Neural progenitor cell (in vitro differentiated cells): ENCODE measurements at regions not wholly inside any gene's neighbourhood (a gene's known extent, or its start where the extent isn't known, plus 50 kb on each side); places are given as distances from the start of the nearest gene placed in this dataset.

Experiments used
- DNase-seq: peaks from one replicate; pipeline ENCODE4 v3.0.0-alpha.2; 2016; ENCODE audit warnings: low spot score
- H2AFZ ChIP-seq: fragments of 200-600 bp; sonication (generic); replicated peaks from 2 replicates; pipeline ENCODE4 v1.6.1; 2016; ENCODE audit warnings: antibody characterized with exemption
- H3F3A ChIP-seq: fragments of 200-600 bp; sonication (generic); 2 replicates; pipeline ENCODE4 v1.6.1; 2016; ENCODE audit warnings: antibody characterized with exemption, low read depth
- H3K27ac ChIP-seq: fragments of 200-600 bp; sonication (generic); 2 replicates; pipeline ENCODE4 v1.5.1; 2016; ENCODE audit warnings: mild to moderate bottlenecking
- H3K27me3 ChIP-seq: fragments of 200-600 bp; sonication (generic); 2 replicates; pipeline ENCODE4 v1.6.1; 2016; ENCODE audit warnings: mild to moderate bottlenecking, moderate library complexity
- H3K36me3 ChIP-seq: fragments of 200-600 bp; sonication (generic); 2 replicates; pipeline ENCODE4 v1.5.1; 2016
- H3K4me1 ChIP-seq: fragments of 200-600 bp; sonication (generic); 2 replicates; pipeline ENCODE4 v1.6.1; 2016; ENCODE audit warnings: mixed run types
- H3K4me2 ChIP-seq: fragments of 200-600 bp; sonication (generic); 2 replicates; pipeline ENCODE4 v1.6.1; 2016
- H3K4me3 ChIP-seq: fragments of 200-600 bp; sonication (generic); 2 replicates; pipeline ENCODE4 v1.5.1; 2016
- H3K79me2 ChIP-seq: fragments of 200-600 bp; sonication (generic); 2 replicates; pipeline ENCODE4 v1.6.1; 2016; ENCODE audit warnings: low read depth
- H3K9ac ChIP-seq: fragments of 200-600 bp; sonication (generic); 2 replicates; pipeline ENCODE4 v1.6.1; 2016
- H3K9me3 ChIP-seq: fragments of 200-600 bp; sonication (generic); 2 replicates; pipeline ENCODE4 v1.5.1; 2016; ENCODE audit warnings: low read depth
- H4K20me1 ChIP-seq: fragments of 200-600 bp; sonication (generic); 2 replicates; pipeline ENCODE4 v1.6.1; 2016; ENCODE audit warnings: low read depth
- H3K27ac Mint-ChIP-seq: 3 replicates; pipeline ENCODE4 v1.8.0; 2021; ENCODE audit warnings: mixed read lengths
- H3K27me3 Mint-ChIP-seq: 2 replicates; pipeline ENCODE4 v1.8.0; 2022; ENCODE audit warnings: low read depth, mild to moderate bottlenecking, inconsistent platforms, moderate library complexity, mixed read lengths; ENCODE audit not compliant: insufficient read depth
- H3K36me3 Mint-ChIP-seq: 3 replicates; pipeline ENCODE4 v1.8.0; 2021; ENCODE audit warnings: mixed read lengths
- H3K4me1 Mint-ChIP-seq: 3 replicates; pipeline ENCODE4 v1.8.0; 2021; ENCODE audit warnings: mixed read lengths
- H3K4me3 Mint-ChIP-seq: 3 replicates; pipeline ENCODE4 v1.8.0; 2021; ENCODE audit warnings: mild to moderate bottlenecking, moderate library complexity, mixed read lengths
- H3K9me3 Mint-ChIP-seq: 3 replicates; pipeline ENCODE4 v1.8.0; 2020; ENCODE audit warnings: mixed read lengths
- CTCF ChIP-seq: fragments of 200-600 bp; sonication (generic); IDR thresholded peaks from 2 replicates; pipeline ENCODE4 v1.5.1; 2017; ENCODE audit warnings: antibody characterized with exemption, mild to moderate bottlenecking
- EZH2 ChIP-seq: fragments of 200-600 bp; sonication (generic); IDR thresholded peaks from 2 replicates; pipeline ENCODE4 v1.6.1; 2017; ENCODE audit warnings: antibody characterized with exemption, mild to moderate bottlenecking, moderate library complexity
- EZH2phosphoT487 ChIP-seq: fragments of 200-600 bp; sonication (generic); IDR thresholded peaks from 2 replicates; pipeline ENCODE4 v1.6.1; 2017; ENCODE audit warnings: antibody characterized with exemption

GRCh38 chr17:45653616-45654015, 130.5 kb upstream of the CRHR1 start:
- Histone ChIP-seq H3K36me3 (no peaks in the 10 kb centered on the region), H2AFZ (no peak overlapping the region), H3K79me2 (no peaks in the 10 kb centered on the region), H4K20me1 (peaks cover 42% of the 10 kb centered on the region), H3K27me3 (no peaks in the 10 kb centered on the region), H3K9me3 (no peaks in the 10 kb centered on the region), H3K9ac (no peak overlapping the region), H3F3A (no peaks in the 10 kb centered on the region), H3K27ac (no peak overlapping the region), H3K4me2 (no peak overlapping the region), H3K4me3 (no peak overlapping the region), H3K4me1 (no peaks in the 10 kb centered on the region)
- Mint-ChIP-seq H3K36me3 (no peaks in the 10 kb centered on the region), H3K9me3 (no peaks in the 10 kb centered on the region), H3K4me1 (no peaks in the 10 kb centered on the region), H3K27me3 (peaks cover 11% of the 10 kb centered on the region), H3K4me3 (no peak overlapping the region), H3K27ac (no peak overlapping the region)
- DNase-seq, result no peak
- no peak for TF ChIP-seq EZH2
- no peak for TF ChIP-seq EZH2phosphoT487
- no peak for TF ChIP-seq CTCF

GRCh38 chr17:45656527-45657181, 127.5 kb upstream of the CRHR1 start:
- H3K27ac Mint-ChIP-seq, result no peak overlapping the region
- Histone ChIP-seq H3K4me1 (no peaks in the 10 kb centered on the region), H4K20me1 (peaks cover 37% of the 10 kb centered on the region), H3F3A (no peaks in the 10 kb centered on the region), H3K27ac (no peak overlapping the region), H2AFZ (no peak overlapping the region), H3K4me3 (no peak overlapping the region), H3K4me2 (no peak overlapping the region), H3K79me2 (no peaks in the 10 kb centered on the region), H3K36me3 (no peaks in the 10 kb centered on the region), H3K9ac (no peak overlapping the region), H3K27me3 (no peaks in the 10 kb centered on the region), H3K9me3 (no peaks in the 10 kb centered on the region)
- H3K36me3 Mint-ChIP-seq, result no peaks in the 10 kb centered on the region
- no peak overlapping the region for H3K4me3 Mint-ChIP-seq
- no peaks in the 10 kb centered on the region for H3K4me1 Mint-ChIP-seq
- H3K27me3 Mint-ChIP-seq, result peaks cover 14% of the 10 kb centered on the region
- H3K9me3 Mint-ChIP-seq, result no peaks in the 10 kb centered on the region
- no peak for DNase-seq
- TF ChIP-seq EZH2phosphoT487 (no peak), EZH2 (no peak), CTCF (no peak)

GRCh38 chr17:45660474-45660873, 123.6 kb upstream of the CRHR1 start:
- Histone ChIP-seq H3K4me3 (no peak overlapping the region), H4K20me1 (peaks cover 30% of the 10 kb centered on the region), H3F3A (no peaks in the 10 kb centered on the region), H3K4me2 (no peak overlapping the region), H2AFZ (no peak overlapping the region), H3K27ac (no peak overlapping the region), H3K9ac (no peak overlapping the region), H3K9me3 (no peaks in the 10 kb centered on the region), H3K4me1 (no peaks in the 10 kb centered on the region), H3K79me2 (no peaks in the 10 kb centered on the region), H3K36me3 (no peaks in the 10 kb centered on the region), H3K27me3 (no peaks in the 10 kb centered on the region)
- DNase-seq, result peak; percentile 79
- Mint-ChIP-seq H3K36me3 (no peaks in the 10 kb centered on the region), H3K4me1 (peaks cover 5% of the 10 kb centered on the region), H3K27me3 (peaks cover 11% of the 10 kb centered on the region), H3K9me3 (no peaks in the 10 kb centered on the region), H3K4me3 (no peak overlapping the region), H3K27ac (no peak overlapping the region)
- TF ChIP-seq EZH2 (no peak), EZH2phosphoT487 (no peak), CTCF (no peak)
